Natural killer cell (primary cell): ENCODE measurements at regions not wholly inside any gene's neighbourhood (a gene's known extent, or its start where the extent isn't known, plus 50 kb on each side); places are given as distances from the start of the nearest gene placed in this dataset.

Experiments
- ATAC-seq, 3 donors: fragments of 150-1000 bp in 2 of 3; fragments of 200-7000 bp in 1 of 3; cut with Tn5 transposase; 1 replicate in 1 of 3; 2 replicates in 2 of 3; pipeline ENCODE4 v1.10.0; 2021; ENCODE audit warnings: mild to moderate bottlenecking in 2 of 3, moderate library complexity in 2 of 3
- DNase-seq, 2 donors: peaks; one replicate each; pipeline versions ENCODE4 v3.0.0 to v3.0.0-alpha.2; 2013 to 2021; ENCODE audit warnings: mixed read lengths in 1 of 2
- H3K27ac ChIP-seq: one replicate; pipeline ENCODE4 v1.5.1; 2013; ENCODE audit warnings: mild to moderate bottlenecking, low read length
- H3K27me3 ChIP-seq: one replicate; pipeline ENCODE4 v1.6.1; 2013; ENCODE audit warnings: low read length; ENCODE audit not compliant: control insufficient read depth, insufficient read depth
- H3K36me3 ChIP-seq: one replicate; pipeline ENCODE4 v1.6.1; 2013; ENCODE audit warnings: low read length; ENCODE audit not compliant: control insufficient read depth, insufficient read depth
- H3K4me1 ChIP-seq: one replicate; pipeline ENCODE4 v1.6.1; 2013; ENCODE audit warnings: low read length; ENCODE audit not compliant: control insufficient read depth, insufficient read depth
- H3K4me3 ChIP-seq: one replicate; pipeline ENCODE4 v1.5.1; 2013; ENCODE audit warnings: low read length
- H3K9me3 ChIP-seq: one replicate; pipeline ENCODE4 v1.6.1; 2013; ENCODE audit warnings: low read length; ENCODE audit not compliant: control insufficient read depth, insufficient read depth
- H3K27ac Mint-ChIP-seq, 2 donors: one replicate each; pipeline ENCODE4 v1.8.0; 2022; ENCODE audit warnings: mild to moderate bottlenecking in 2 of 2, mixed read lengths in 2 of 2, moderate library complexity in 1 of 2
- H3K27me3 Mint-ChIP-seq, 2 donors: one replicate each; pipeline ENCODE4 v1.8.0; 2022; ENCODE audit warnings: low read depth in 2 of 2, mixed read lengths in 2 of 2
- H3K36me3 Mint-ChIP-seq: one replicate; pipeline ENCODE4 v1.8.0; 2022; ENCODE audit warnings: mixed read lengths
- H3K4me1 Mint-ChIP-seq, 2 donors: one replicate each; pipeline ENCODE4 v1.8.0; 2022; ENCODE audit warnings: mixed read lengths in 2 of 2
- H3K4me3 Mint-ChIP-seq: one replicate; pipeline ENCODE4 v1.8.0; 2022; ENCODE audit warnings: mild to moderate bottlenecking, moderate library complexity, mixed read lengths
- H3K9me3 Mint-ChIP-seq, 2 donors: one replicate each; pipeline ENCODE4 v1.8.0; 2022; ENCODE audit warnings: mixed read lengths in 2 of 2
- CTCF ChIP-seq: fragments of 200-600 bp; IDR thresholded peaks from one replicate; pipeline ENCODE4 v1.8.0; 2022; ENCODE audit warnings: antibody characterized with exemption
- WGBS: methylation state at CpG from one replicate; pipeline ENCODE4 v1.1.7; 2013; ENCODE audit warnings: missing lambda C conversion rate; ENCODE audit not compliant: insufficient coverage; 5-methylcytosine and 5-hydroxymethylcytosine counted together
- intact Hi-C: fragments of 100-400 bp; cut with micrococcal nuclease; formaldehyde crosslinking; loops from one replicate; pipeline ENCODE4 v1.14.2; 2022

- ATAC-seq, result no peak
- intact Hi-C loops, result no loop called here
- TF ChIP-seq CTCF, result no peak
- Mint-ChIP-seq H3K27me3 (no peaks in the 10 kb centered on the region), H3K4me1 (no peaks in the 10 kb centered on the region), H3K9me3 (peaks cover 3% of the 10 kb centered on the region in 2 donors), H3K27ac (no peak overlapping the region), H3K36me3 (no peaks in the 10 kb centered on the region), H3K4me3 (no peak overlapping the region)
- DNase-seq, result no peak
- H3K36me3 ChIP-seq, result no peaks in the 10 kb centered on the region
- no peaks in the 10 kb centered on the region for H3K9me3 ChIP-seq
- H3K4me1 ChIP-seq, result no peaks in the 10 kb centered on the region
- H3K27me3 ChIP-seq, result no peaks in the 10 kb centered on the region
- H3K4me3 ChIP-seq, result no peak overlapping the region
- 77% methylated on average over 8 of the region's 11 CpGs for WGBS
- H3K27ac ChIP-seq, result no peak overlapping the region
These were observed 578.9 kb upstream of the SEMA3D start for GRCh38 chr7:85765698-85766298.

GRCh38 chr7:85764034-85764433 is 577.2 kb upstream of the SEMA3D start:
- no peak overlapping the region for H3K4me3 ChIP-seq
- 50% methylated on average over 1 of the region's 2 CpGs for WGBS
- Mint-ChIP-seq H3K27ac (no peak overlapping the region), H3K4me3 (no peak overlapping the region), H3K36me3 (no peaks in the 10 kb centered on the region), H3K9me3 (peaks cover 3 to 6% of the 10 kb centered on the region in 2 donors), H3K27me3 (no peaks in the 10 kb centered on the region), H3K4me1 (no peaks in the 10 kb centered on the region)
- no peak for ATAC-seq
- H3K9me3 ChIP-seq, result no peaks in the 10 kb centered on the region
- H3K27me3 ChIP-seq, result no peaks in the 10 kb centered on the region
- no peak for DNase-seq
- H3K27ac ChIP-seq, result no peak overlapping the region
- intact Hi-C loops, result no loop called here
- H3K4me1 ChIP-seq, result no peaks in the 10 kb centered on the region
- no peak for TF ChIP-seq CTCF
- H3K36me3 ChIP-seq, result no peaks in the 10 kb centered on the region

- H3K4me3 ChIP-seq, result no peak overlapping the region
- no peak overlapping the region for H3K4me3 Mint-ChIP-seq
- ATAC-seq (no peak), DNase-seq (no peak)
- H3K27ac ChIP-seq, result no peak overlapping the region
- H3K9me3 Mint-ChIP-seq, result peaks cover 17 to 26% of the 10 kb centered on the region in 2 donors
- no peak overlapping the region for H3K27ac Mint-ChIP-seq
- H3K4me1 Mint-ChIP-seq, result no peaks in the 10 kb centered on the region
- H3K36me3 Mint-ChIP-seq, result peaks cover 5% of the 10 kb centered on the region
- no peaks in the 10 kb centered on the region for H3K4me1 ChIP-seq
- H3K27me3 Mint-ChIP-seq, result no peaks in the 10 kb centered on the region
- no peak for TF ChIP-seq CTCF
- 78% methylated on average over 1 of the region's 1 CpG for WGBS
- no peaks in the 10 kb centered on the region for H3K9me3 ChIP-seq
- H3K27me3 ChIP-seq, result no peaks in the 10 kb centered on the region
- intact Hi-C loops, result no loop called here
- no peaks in the 10 kb centered on the region for H3K36me3 ChIP-seq
These were observed 570.5 kb upstream of the SEMA3D start for GRCh38 chr7:85757348-85757747.

- no peaks in the 10 kb centered on the region for H3K36me3 ChIP-seq
- no peak overlapping the region for H3K27ac ChIP-seq
- intact Hi-C loops, result no loop called here
- no peaks in the 10 kb centered on the region for H3K27me3 ChIP-seq
- H3K36me3 Mint-ChIP-seq, result peaks cover 6% of the 10 kb centered on the region
- H3K9me3 ChIP-seq, result peaks cover 11% of the 10 kb centered on the region
- no peak for TF ChIP-seq CTCF
- H3K4me3 ChIP-seq, result no peak overlapping the region
- H3K4me3 Mint-ChIP-seq, result no peak overlapping the region
- no peaks in the 10 kb centered on the region for H3K4me1 ChIP-seq
- no peaks in the 10 kb centered on the region for H3K27me3 Mint-ChIP-seq
- H3K9me3 Mint-ChIP-seq, result peaks cover 21 to 34% of the 10 kb centered on the region in 2 donors
- peak in 1 of 3 donors; percentile 24 for ATAC-seq
- no peaks in the 10 kb centered on the region for H3K4me1 Mint-ChIP-seq
- no peak overlapping the region for H3K27ac Mint-ChIP-seq
- WGBS, result 38% methylated on average over 14 of the region's 14 CpGs
- DNase-seq, result no peak
These were observed 563.6 kb upstream of the SEMA3D start for GRCh38 chr7:85750454-85750949.
